H9 (cell line): ENCODE measurements at regions not wholly inside any gene's neighbourhood (a gene's known extent, or its start where the extent isn't known, plus 50 kb on each side); places are given as distances from the start of the nearest gene placed in this dataset.

ENCODE experiments used
- DNase-seq: peaks from one replicate; pipeline ENCODE4 v3.0.0-alpha.2; 2017
- H2AFZ ChIP-seq: one replicate; pipeline ENCODE4 v1.6.1; 2013; ENCODE audit warnings: mild to moderate bottlenecking, low read length, control low read depth, moderate library complexity
- H2AK5ac ChIP-seq: 2 replicates; pipeline ENCODE4 v1.6.1; 2013; ENCODE audit warnings: low read length, control low read depth, mixed read lengths; ENCODE audit not compliant: insufficient read length
- H2BK120ac ChIP-seq: one replicate; pipeline ENCODE4 v1.6.1; 2013; ENCODE audit warnings: low read depth, mild to moderate bottlenecking, low read length, control low read depth, inconsistent platforms; ENCODE audit not compliant: poor library complexity, severe bottlenecking
- H2BK12ac ChIP-seq: 2 replicates; pipeline ENCODE4 v1.6.1; 2013; ENCODE audit warnings: low read length, control low read depth, mixed read lengths, low read depth; ENCODE audit not compliant: insufficient read length
- H2BK15ac ChIP-seq: 2 replicates; pipeline ENCODE4 v1.6.1; 2013; ENCODE audit warnings: low read depth, low read length, control low read depth
- H2BK20ac ChIP-seq: one replicate; pipeline ENCODE4 v1.6.1; 2013; ENCODE audit warnings: low read depth, mild to moderate bottlenecking, low read length, control low read depth, inconsistent platforms; ENCODE audit not compliant: poor library complexity, severe bottlenecking
- H2BK5ac ChIP-seq: 2 replicates; pipeline ENCODE4 v1.6.1; 2013; ENCODE audit warnings: low read length, control low read depth, mixed read lengths; ENCODE audit not compliant: insufficient read length
- H3K14ac ChIP-seq: 2 replicates; pipeline ENCODE4 v1.6.1; 2013; ENCODE audit warnings: low read length, control low read depth; ENCODE audit not compliant: insufficient read depth
- H3K18ac ChIP-seq: 2 replicates; pipeline ENCODE4 v1.6.1; 2013; ENCODE audit warnings: low read depth, mild to moderate bottlenecking, mixed read lengths, low read length, control low read depth; ENCODE audit not compliant: insufficient read length
- H3K23ac ChIP-seq: 2 replicates; pipeline ENCODE4 v1.6.1; 2013; ENCODE audit warnings: low read length, control low read depth, mixed read lengths, low read depth; ENCODE audit not compliant: insufficient read length
- H3K23me2 ChIP-seq: 2 replicates; pipeline ENCODE4 v1.6.1; 2013; ENCODE audit warnings: low read depth, mild to moderate bottlenecking, mixed read lengths, low read length, control low read depth; ENCODE audit not compliant: insufficient read length, poor library complexity, severe bottlenecking
- H3K27ac ChIP-seq: 2 replicates; pipeline ENCODE4 v1.5.1; 2013; ENCODE audit warnings: low read length, control low read depth, mixed read lengths, low read depth; ENCODE audit not compliant: insufficient read length
- H3K27me3 ChIP-seq: 2 replicates; pipeline ENCODE4 v1.6.1; 2013; ENCODE audit warnings: low read length, control low read depth, inconsistent platforms; ENCODE audit not compliant: insufficient read depth
- H3K4ac ChIP-seq: 2 replicates; pipeline ENCODE4 v1.6.1; 2013; ENCODE audit warnings: low read depth, mild to moderate bottlenecking, control low read depth, inconsistent platforms, low read length, moderate library complexity
- H3K4me1 ChIP-seq: 2 replicates; pipeline ENCODE4 v1.6.1; 2013; ENCODE audit warnings: low read length, control low read depth, inconsistent platforms; ENCODE audit not compliant: insufficient read depth
- H3K4me2 ChIP-seq: 2 replicates; pipeline ENCODE4 v1.6.1; 2013; ENCODE audit warnings: low read length, control low read depth, mixed read lengths; ENCODE audit not compliant: insufficient read length, insufficient read depth
- H3K56ac ChIP-seq: 2 replicates; pipeline ENCODE4 v1.6.1; 2013; ENCODE audit warnings: low read depth, mild to moderate bottlenecking, mixed read lengths, low read length, control low read depth; ENCODE audit not compliant: insufficient read length
- H3K79me1 ChIP-seq: 2 replicates; pipeline ENCODE4 v1.6.1; 2013; ENCODE audit warnings: low read depth, mild to moderate bottlenecking, moderate library complexity, low read length, control low read depth, inconsistent platforms; ENCODE audit not compliant: insufficient read depth, poor library complexity, severe bottlenecking
- H3K79me2 ChIP-seq: 2 replicates; pipeline ENCODE4 v1.6.1; 2013; ENCODE audit warnings: low read length, control low read depth, inconsistent platforms; ENCODE audit not compliant: insufficient read depth
- H3K9ac ChIP-seq: 2 replicates; pipeline ENCODE4 v1.6.1; 2013; ENCODE audit warnings: low read length, control low read depth, mixed read lengths; ENCODE audit not compliant: insufficient read length; ENCODE audit errors: extremely low read depth
- H3K9me3 ChIP-seq: one replicate; pipeline ENCODE4 v1.6.1; 2013; ENCODE audit warnings: low read depth, low read length, inconsistent platforms; ENCODE audit not compliant: control insufficient read depth
- H3T11ph ChIP-seq: one replicate; pipeline ENCODE4 v1.6.1; 2013; ENCODE audit warnings: mild to moderate bottlenecking, low read length, control low read depth, inconsistent platforms
- H4K20me1 ChIP-seq: one replicate; pipeline ENCODE4 v1.6.1; 2013; ENCODE audit not compliant: control insufficient read depth, insufficient read length, insufficient read depth
- H4K5ac ChIP-seq: 2 replicates; pipeline ENCODE4 v1.6.1; 2013; ENCODE audit warnings: low read depth, mild to moderate bottlenecking, mixed read lengths, low read length, control low read depth; ENCODE audit not compliant: insufficient read length
- H4K8ac ChIP-seq: replicated peaks from 2 replicates; pipeline ENCODE4 v1.6.1; 2013; ENCODE audit warnings: low read length, control low read depth, mixed read lengths, low read depth; ENCODE audit not compliant: insufficient read length
- H4K91ac ChIP-seq: 2 replicates; pipeline ENCODE4 v1.6.1; 2013; ENCODE audit warnings: low read depth, mild to moderate bottlenecking, moderate library complexity, mixed read lengths, low read length, control low read depth; ENCODE audit not compliant: insufficient read length
- H3K27ac Mint-ChIP-seq, 3 experiments: 2 replicates in 2 of 3; 3 replicates in 1 of 3; pipeline ENCODE4 v1.8.0; 2020 to 2021; ENCODE audit warnings: mixed read lengths in 3 of 3, mild to moderate bottlenecking in 1 of 3, moderate library complexity in 1 of 3
- H3K27me3 Mint-ChIP-seq: 2 replicates; pipeline ENCODE4 v1.8.0; 2021; ENCODE audit warnings: low read depth, mild to moderate bottlenecking, moderate library complexity, mixed read lengths
- H3K36me3 Mint-ChIP-seq, 3 experiments: 2 replicates in 2 of 3; 3 replicates in 1 of 3; pipeline ENCODE4 v1.8.0; 2020 to 2021; ENCODE audit warnings: low read depth in 3 of 3, mixed read lengths in 3 of 3; ENCODE audit not compliant: insufficient read depth in 1 of 3
- H3K4me1 Mint-ChIP-seq, 2 experiments: 2 replicates each; pipeline ENCODE4 v1.8.0; 2020; ENCODE audit warnings: mixed read lengths in 2 of 2
- H3K4me3 Mint-ChIP-seq, 2 experiments: 2 replicates in 1 of 2; 3 replicates in 1 of 2; pipeline ENCODE4 v1.8.0; 2020 to 2021; ENCODE audit warnings: mild to moderate bottlenecking in 2 of 2, mixed read lengths in 2 of 2, moderate library complexity in 1 of 2
- H3K9me3 Mint-ChIP-seq, 2 experiments: 2 replicates in 1 of 2; 3 replicates in 1 of 2; pipeline ENCODE4 v1.8.0; 2020; ENCODE audit warnings: mild to moderate bottlenecking in 2 of 2, mixed read lengths in 2 of 2, moderate library complexity in 1 of 2
- WGBS: extraction: QIAGEN DNeasy Blood & Tissue Kit; methylation state at CpG from one replicate; pipeline ENCODE4 v1.1.7; 2013; ENCODE audit warnings: missing lambda C conversion rate, low lambda C conversion rate, mixed read lengths; ENCODE audit not compliant: insufficient read length; ENCODE audit errors: extremely low coverage; 5-methylcytosine and 5-hydroxymethylcytosine counted together
- TF ChIP-seq, protein P1 (sequence below): fragments of 200-600 bp; sonication (generic); conservative IDR thresholded peaks from 3 replicates; pipeline ENCODE4 v1.8.0; 2021; ENCODE audit warnings: antibody characterized with exemption, mild to moderate bottlenecking

DNA sequence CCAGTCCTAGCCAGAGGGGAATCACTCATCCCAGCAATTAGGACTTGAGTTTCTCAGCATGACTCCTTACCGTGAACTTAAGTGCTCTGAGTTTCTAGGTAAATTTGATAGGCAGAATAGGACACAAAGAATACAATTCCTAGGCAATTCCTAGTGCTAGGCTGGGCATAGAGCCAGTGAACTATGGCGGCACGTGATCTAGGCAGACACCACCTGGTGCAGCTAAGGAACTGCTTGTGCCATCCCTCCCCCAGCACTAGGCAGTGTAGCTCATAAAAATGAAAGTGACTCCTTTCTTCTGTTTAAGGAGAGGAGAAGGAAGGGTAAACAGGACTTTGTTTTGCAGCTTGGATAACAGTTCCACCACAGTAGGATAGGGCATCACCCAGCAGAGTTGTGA is 736.3 kb upstream of the PCDH7 start:
- Mint-ChIP-seq H3K27ac (no peak overlapping the region), H3K27me3 (no peaks in the 10 kb centered on the region), H3K4me3 (no peak overlapping the region), H3K4me1 (no peaks in the 10 kb centered on the region), H3K36me3 (no peaks in the 10 kb centered on the region), H3K9me3 (no peaks in the 10 kb centered on the region)
- no peak overlapping the region for H3K4ac ChIP-seq
- no peak for DNase-seq
- no peaks in the 10 kb centered on the region for H4K20me1 ChIP-seq
- TF ChIP-seq, protein P1, sequence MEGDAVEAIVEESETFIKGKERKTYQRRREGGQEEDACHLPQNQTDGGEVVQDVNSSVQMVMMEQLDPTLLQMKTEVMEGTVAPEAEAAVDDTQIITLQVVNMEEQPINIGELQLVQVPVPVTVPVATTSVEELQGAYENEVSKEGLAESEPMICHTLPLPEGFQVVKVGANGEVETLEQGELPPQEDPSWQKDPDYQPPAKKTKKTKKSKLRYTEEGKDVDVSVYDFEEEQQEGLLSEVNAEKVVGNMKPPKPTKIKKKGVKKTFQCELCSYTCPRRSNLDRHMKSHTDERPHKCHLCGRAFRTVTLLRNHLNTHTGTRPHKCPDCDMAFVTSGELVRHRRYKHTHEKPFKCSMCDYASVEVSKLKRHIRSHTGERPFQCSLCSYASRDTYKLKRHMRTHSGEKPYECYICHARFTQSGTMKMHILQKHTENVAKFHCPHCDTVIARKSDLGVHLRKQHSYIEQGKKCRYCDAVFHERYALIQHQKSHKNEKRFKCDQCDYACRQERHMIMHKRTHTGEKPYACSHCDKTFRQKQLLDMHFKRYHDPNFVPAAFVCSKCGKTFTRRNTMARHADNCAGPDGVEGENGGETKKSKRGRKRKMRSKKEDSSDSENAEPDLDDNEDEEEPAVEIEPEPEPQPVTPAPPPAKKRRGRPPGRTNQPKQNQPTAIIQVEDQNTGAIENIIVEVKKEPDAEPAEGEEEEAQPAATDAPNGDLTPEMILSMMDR = no peak
- H4K91ac ChIP-seq = no peak overlapping the region
- H2BK12ac ChIP-seq = no peak overlapping the region
- no peak overlapping the region for H2BK120ac ChIP-seq
- H3K9me3 ChIP-seq = no peaks in the 10 kb centered on the region
- H3K27me3 ChIP-seq = no peaks in the 10 kb centered on the region
- H2AFZ ChIP-seq = no peak overlapping the region
- H3K23me2 ChIP-seq = no peaks in the 10 kb centered on the region
- no peak overlapping the region for H3K56ac ChIP-seq
- H2AK5ac ChIP-seq = no peak overlapping the region
- H3K79me2 ChIP-seq = no peaks in the 10 kb centered on the region
- H2BK20ac ChIP-seq = no peak overlapping the region
- no peak overlapping the region for H3K9ac ChIP-seq
- H3K4me1 ChIP-seq = no peaks in the 10 kb centered on the region
- no peak overlapping the region for H3T11ph ChIP-seq
- H3K23ac ChIP-seq = no peak overlapping the region
- no peak overlapping the region for H3K18ac ChIP-seq
- H2BK15ac ChIP-seq = no peak overlapping the region
- no peak overlapping the region for H4K5ac ChIP-seq
- no CpG with 5 or more reads among the region's 3 CpGs for WGBS
- no peak overlapping the region for H2BK5ac ChIP-seq
- no peaks in the 10 kb centered on the region for H3K79me1 ChIP-seq
- H3K14ac ChIP-seq = no peak overlapping the region
- H3K27ac ChIP-seq = no peak overlapping the region
- H3K4me2 ChIP-seq = no peak overlapping the region
- H4K8ac ChIP-seq = no peak overlapping the region
